Left ventricle myocardium inferior (tissue), 1 donor: ENCODE measurements at regions not wholly inside any gene's neighbourhood (a gene's known extent, or its start where the extent isn't known, plus 50 kb on each side); places are given as distances from the start of the nearest gene placed in this dataset.
A peak's percentile ranks its signal among the peaks of the same experiment; 100 is the strongest.

Source experiments
- DNase-seq: peaks from one replicate; pipeline ENCODE4 v3.0.0-alpha.2; 2020
- H3K27ac ChIP-seq: fragments of 200-600 bp; replicated peaks from 2 replicates; pipeline ENCODE4 v1.8.0; 2021
- H3K27me3 ChIP-seq: fragments of 200-600 bp; 2 replicates; pipeline ENCODE4 v1.8.0; 2021; ENCODE audit warnings: low read depth
- H3K36me3 ChIP-seq: fragments of 200-600 bp; 2 replicates; pipeline ENCODE4 v1.8.0; 2021
- H3K4me1 ChIP-seq: fragments of 200-600 bp; 2 replicates; pipeline ENCODE4 v1.8.0; 2021
- H3K4me3 ChIP-seq: fragments of 200-600 bp; 2 replicates; pipeline ENCODE4 v1.8.0; 2021; ENCODE audit warnings: mild to moderate bottlenecking, moderate library complexity
- H3K9me3 ChIP-seq: fragments of 200-600 bp; replicated peaks from 2 replicates; pipeline ENCODE4 v1.8.0; 2021
- intact Hi-C: fragments of 100-400 bp; cut with micrococcal nuclease; formaldehyde crosslinking; loops from one replicate; pipeline ENCODE4 v1.11.0; 2022
- TF ChIP-seq, protein P1 (sequence below): fragments of 200-600 bp; IDR thresholded peaks from 2 replicates; pipeline ENCODE4 v1.8.0; 2021; ENCODE audit warnings: antibody characterized with exemption, mild to moderate bottlenecking, borderline replicate concordance
- donor health status: DM: no; HTN: yes; CAD: no; lungs with severe emphysema.

GRCh38 chr3:176958560-176958959 lies 238.7 kb downstream of the TBL1XR1 start:
- TF ChIP-seq, protein P1, sequence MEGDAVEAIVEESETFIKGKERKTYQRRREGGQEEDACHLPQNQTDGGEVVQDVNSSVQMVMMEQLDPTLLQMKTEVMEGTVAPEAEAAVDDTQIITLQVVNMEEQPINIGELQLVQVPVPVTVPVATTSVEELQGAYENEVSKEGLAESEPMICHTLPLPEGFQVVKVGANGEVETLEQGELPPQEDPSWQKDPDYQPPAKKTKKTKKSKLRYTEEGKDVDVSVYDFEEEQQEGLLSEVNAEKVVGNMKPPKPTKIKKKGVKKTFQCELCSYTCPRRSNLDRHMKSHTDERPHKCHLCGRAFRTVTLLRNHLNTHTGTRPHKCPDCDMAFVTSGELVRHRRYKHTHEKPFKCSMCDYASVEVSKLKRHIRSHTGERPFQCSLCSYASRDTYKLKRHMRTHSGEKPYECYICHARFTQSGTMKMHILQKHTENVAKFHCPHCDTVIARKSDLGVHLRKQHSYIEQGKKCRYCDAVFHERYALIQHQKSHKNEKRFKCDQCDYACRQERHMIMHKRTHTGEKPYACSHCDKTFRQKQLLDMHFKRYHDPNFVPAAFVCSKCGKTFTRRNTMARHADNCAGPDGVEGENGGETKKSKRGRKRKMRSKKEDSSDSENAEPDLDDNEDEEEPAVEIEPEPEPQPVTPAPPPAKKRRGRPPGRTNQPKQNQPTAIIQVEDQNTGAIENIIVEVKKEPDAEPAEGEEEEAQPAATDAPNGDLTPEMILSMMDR = no peak
- Histone ChIP-seq H3K27ac (no peak overlapping the region), H3K27me3 (no peaks in the 10 kb centered on the region), H3K4me3 (no peak overlapping the region), H3K36me3 (no peaks in the 10 kb centered on the region), H3K4me1 (peaks cover 8% of the 10 kb centered on the region), H3K9me3 (peaks cover 3% of the 10 kb centered on the region)
- intact Hi-C loops = no loop called here
- no peak for DNase-seq

GRCh38 chr3:176954517-176954916 lies 242.8 kb downstream of the TBL1XR1 start:
- Histone ChIP-seq H3K4me1 (peaks cover 38% of the 10 kb centered on the region), H3K36me3 (no peaks in the 10 kb centered on the region), H3K27me3 (no peaks in the 10 kb centered on the region), H3K4me3 (no peak overlapping the region), H3K9me3 (no peaks in the 10 kb centered on the region), H3K27ac (no peak overlapping the region)
- intact Hi-C loops = no loop called here
- TF ChIP-seq, protein P1 = no peak
- DNase-seq = no peak

- intact Hi-C loops = no loop called here
- peak overlapping the region; percentile 69 for H3K27ac ChIP-seq
These were observed 243.9 kb downstream of the TBL1XR1 start for GRCh38 chr3:176953106-176954060.

GRCh38 chr3:176951586-176952292 lies 245.5 kb downstream of the TBL1XR1 start:
- Histone ChIP-seq H3K4me1 (peaks cover 38% of the 10 kb centered on the region), H3K9me3 (no peaks in the 10 kb centered on the region), H3K36me3 (no peaks in the 10 kb centered on the region), H3K27me3 (no peaks in the 10 kb centered on the region), H3K4me3 (no peak overlapping the region), H3K27ac (peak overlapping the region; percentile 76)
- intact Hi-C loops = no loop called here
- no peak for DNase-seq
- TF ChIP-seq, protein P1 = no peak

More at GRCh38 chr3:176953106-176954060, 243.9 kb downstream of the TBL1XR1 start:
- no peaks in the 10 kb centered on the region for H3K27me3 ChIP-seq
- no peaks in the 10 kb centered on the region for H3K9me3 ChIP-seq
- H3K36me3 ChIP-seq = no peaks in the 10 kb centered on the region
- peak; percentile 78 for DNase-seq
- peaks cover 38% of the 10 kb centered on the region for H3K4me1 ChIP-seq
- TF ChIP-seq, protein P1 = no peak
- H3K4me3 ChIP-seq = no peak overlapping the region

DNA sequence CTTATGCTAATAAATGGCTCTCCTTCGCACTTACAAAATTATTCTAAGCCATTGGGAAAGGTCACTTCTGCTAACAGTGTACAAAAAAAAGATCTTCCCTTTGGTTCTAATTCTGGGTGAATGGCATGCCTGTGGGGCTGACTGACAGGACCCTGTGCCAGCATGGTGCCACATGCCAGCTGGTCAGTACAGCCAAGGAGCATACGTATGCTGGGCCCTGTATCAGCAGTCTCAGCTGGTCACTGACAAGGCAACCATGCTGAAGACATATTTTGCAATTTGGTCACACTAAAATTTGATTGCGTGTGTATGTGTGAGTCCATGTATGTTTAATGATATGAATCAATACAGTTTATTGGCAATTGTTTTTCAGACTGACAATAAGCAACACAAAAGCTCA lies 246.1 kb downstream of the TBL1XR1 start:
- no peaks in the 10 kb centered on the region for H3K36me3 ChIP-seq
- peak; percentile 64 for DNase-seq
- peak overlapping the region; percentile 76 for H3K27ac ChIP-seq
- peaks cover 38% of the 10 kb centered on the region for H3K4me1 ChIP-seq
- no peaks in the 10 kb centered on the region for H3K27me3 ChIP-seq
- intact Hi-C loops = no loop called here
- no peak overlapping the region for H3K4me3 ChIP-seq
- TF ChIP-seq, protein P1 = no peak
- no peaks in the 10 kb centered on the region for H3K9me3 ChIP-seq
